ENCODE measurements at regions not wholly inside any gene's neighbourhood (a gene's known extent, or its start where the extent isn't known, plus 50 kb on each side); places are given as distances from the start of the nearest gene placed in this dataset.

DNA sequence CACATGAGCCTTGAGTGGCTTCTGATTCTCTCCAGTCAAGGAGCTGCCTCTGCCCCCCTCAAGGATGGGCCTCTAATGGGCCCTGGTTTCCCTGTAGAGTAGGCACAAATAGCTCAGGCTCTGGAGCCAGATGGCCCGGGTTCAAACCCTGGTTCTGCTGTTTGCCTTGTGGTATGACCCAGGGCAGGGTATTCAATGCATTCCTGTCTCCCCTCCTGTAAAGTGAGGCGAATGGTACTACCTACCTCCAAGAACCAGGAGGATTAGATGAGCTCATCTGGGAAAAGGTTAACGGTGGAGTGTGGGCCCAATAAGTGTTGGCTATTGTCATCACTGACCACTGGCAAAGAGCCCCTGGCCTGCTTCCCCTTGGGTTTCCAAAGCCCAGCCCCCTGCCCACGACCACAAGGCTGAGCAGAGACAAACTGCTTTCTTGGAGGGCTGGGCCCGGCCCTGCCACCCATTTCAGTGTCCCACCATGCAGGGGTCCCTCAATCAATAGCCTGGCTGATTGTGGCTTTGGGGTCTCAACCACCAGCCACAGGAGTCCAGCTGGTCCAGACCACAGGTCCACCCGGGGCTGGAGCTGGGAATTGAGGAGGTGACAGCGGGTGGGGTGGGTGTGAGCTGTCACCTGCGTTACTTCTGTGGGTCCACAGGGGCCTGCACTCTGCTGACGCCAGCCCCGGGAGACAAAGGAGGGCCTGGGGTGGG, 115.6 kb upstream of the RUNX3 start:
- TF ChIP-seq, protein P1, sequence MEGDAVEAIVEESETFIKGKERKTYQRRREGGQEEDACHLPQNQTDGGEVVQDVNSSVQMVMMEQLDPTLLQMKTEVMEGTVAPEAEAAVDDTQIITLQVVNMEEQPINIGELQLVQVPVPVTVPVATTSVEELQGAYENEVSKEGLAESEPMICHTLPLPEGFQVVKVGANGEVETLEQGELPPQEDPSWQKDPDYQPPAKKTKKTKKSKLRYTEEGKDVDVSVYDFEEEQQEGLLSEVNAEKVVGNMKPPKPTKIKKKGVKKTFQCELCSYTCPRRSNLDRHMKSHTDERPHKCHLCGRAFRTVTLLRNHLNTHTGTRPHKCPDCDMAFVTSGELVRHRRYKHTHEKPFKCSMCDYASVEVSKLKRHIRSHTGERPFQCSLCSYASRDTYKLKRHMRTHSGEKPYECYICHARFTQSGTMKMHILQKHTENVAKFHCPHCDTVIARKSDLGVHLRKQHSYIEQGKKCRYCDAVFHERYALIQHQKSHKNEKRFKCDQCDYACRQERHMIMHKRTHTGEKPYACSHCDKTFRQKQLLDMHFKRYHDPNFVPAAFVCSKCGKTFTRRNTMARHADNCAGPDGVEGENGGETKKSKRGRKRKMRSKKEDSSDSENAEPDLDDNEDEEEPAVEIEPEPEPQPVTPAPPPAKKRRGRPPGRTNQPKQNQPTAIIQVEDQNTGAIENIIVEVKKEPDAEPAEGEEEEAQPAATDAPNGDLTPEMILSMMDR (IDR thresholded peaks at IDR 0.05; ENCODE audit: low read depth, low read length, poor library complexity, severe bottlenecking) = no peak
- no peak for TF ChIP-seq EZH2phosphoT487 (IDR thresholded peaks at IDR 0.05; ENCODE audit: borderline replicate concordance, low read length)

Data from DOHH2 (cell line).